Fibroblast of villous mesenchyme (primary cell): ENCODE measurements at regions not wholly inside any gene's neighbourhood (a gene's known extent, or its start where the extent isn't known, plus 50 kb on each side); places are given as distances from the start of the nearest gene placed in this dataset.
"Not testable (repeated sequence)": the region's sequence is repeated elsewhere in the genome, so short reads cannot be mapped to it uniquely, and the experiment has no call there.

Experiments
- DNase-seq: peaks from one replicate; pipeline ENCODE4 v3.0.0-alpha.2; 2010; ENCODE audit warnings: low read depth
- H3K4me3 ChIP-seq: 2 replicates; pipeline ENCODE4 v1.5.1; 2011; ENCODE audit warnings: low read depth, mild to moderate bottlenecking, low read length
- CTCF ChIP-seq: IDR thresholded peaks from 2 replicates; pipeline ENCODE4 v1.5.1; 2012; ENCODE audit warnings: low read depth, mild to moderate bottlenecking, low read length; ENCODE audit not compliant: insufficient read depth

GRCh38 chr1:234782791-234783190, 172.8 kb upstream of the IRF2BP2 start:
- peak; percentile 8 for DNase-seq
- no peak overlapping the region for H3K4me3 ChIP-seq
- TF ChIP-seq CTCF = no peak

GRCh38 chr1:234782105-234782751, 172.2 kb upstream of the IRF2BP2 start:
- DNase-seq = peak; percentile 9
- H3K4me3 ChIP-seq = no peak overlapping the region
- no peak for TF ChIP-seq CTCF

- no peak for TF ChIP-seq CTCF
Observed at GRCh38 chr1:234781241-234782065, 171.5 kb upstream of the IRF2BP2 start.

GRCh38 chr1:234780531-234781162, 170.7 kb upstream of the IRF2BP2 start:
- no peak for TF ChIP-seq CTCF
- DNase-seq = peak; percentile 5
- H3K4me3 ChIP-seq = no peak overlapping the region

More at GRCh38 chr1:234781241-234782065, 171.5 kb upstream of the IRF2BP2 start:
- H3K4me3 ChIP-seq = no peak overlapping the region
- DNase-seq = peak; percentile 14

- TF ChIP-seq CTCF = no peak
- no peak for DNase-seq
- H3K4me3 ChIP-seq = no peak overlapping the region
Observed at GRCh38 chr1:234780112-234780511, 170.1 kb upstream of the IRF2BP2 start.

- not testable (repeated sequence) for H3K4me3 ChIP-seq
Observed at GRCh38 chr1:234779600-234779999, 169.6 kb upstream of the IRF2BP2 start.

GRCh38 chr1:234779160-234779538, 169.2 kb upstream of the IRF2BP2 start:
- TF ChIP-seq CTCF = no peak
- no peak overlapping the region for H3K4me3 ChIP-seq
- DNase-seq = peak; percentile 8

More at GRCh38 chr1:234779600-234779999, 169.6 kb upstream of the IRF2BP2 start:
- not testable (repeated sequence) for DNase-seq
